ENCODE measurements at regions not wholly inside any gene's neighbourhood (a gene's known extent, or its start where the extent isn't known, plus 50 kb on each side); places are given as distances from the start of the nearest gene placed in this dataset.

- H3K27me3 ChIP-seq (ENCODE audit: control insufficient read depth in 3 of 3, insufficient read depth in 3 of 3, low read length in 3 of 3) = no peaks in the 10 kb centered on the region
- no peak overlapping the region for H3K27ac ChIP-seq (ENCODE audit: low read depth, low read length)
- peaks cover 0 to 3% (median 3%) of the 10 kb centered on the region in 3 donors for H3K9me3 ChIP-seq (ENCODE audit: control insufficient read depth in 3 of 3, low read length in 3 of 3)
- no peak overlapping the region for H3K9ac ChIP-seq (ENCODE audit: low read depth in 1 of 3, low read length in 3 of 3)
- no peaks in the 10 kb centered on the region for H3K36me3 ChIP-seq (ENCODE audit: control insufficient read depth in 3 of 3, insufficient read depth in 3 of 3, low read length in 3 of 3)
- no peaks in the 10 kb centered on the region for H3K4me1 ChIP-seq (ENCODE audit: control insufficient read depth in 3 of 3, insufficient read depth in 3 of 3, low read length in 3 of 3)
- H3K4me3 ChIP-seq (ENCODE audit: low read length in 3 of 3) = no peak overlapping the region
Observed at GRCh38 chr2:125959047-125959446, 696.9 kb upstream of the GYPC start.

- no peaks in the 10 kb centered on the region for H3K36me3 ChIP-seq (ENCODE audit: control insufficient read depth in 3 of 3, insufficient read depth in 3 of 3, low read length in 3 of 3)
- no peak overlapping the region for H3K27ac ChIP-seq (ENCODE audit: low read depth, low read length)
- H3K9ac ChIP-seq (ENCODE audit: low read depth in 1 of 3, low read length in 3 of 3) = no peak overlapping the region
- H3K4me3 ChIP-seq (ENCODE audit: low read length in 3 of 3) = no peak overlapping the region
- H3K27me3 ChIP-seq (ENCODE audit: control insufficient read depth in 3 of 3, insufficient read depth in 3 of 3, low read length in 3 of 3) = no peaks in the 10 kb centered on the region
- H3K9me3 ChIP-seq (ENCODE audit: control insufficient read depth in 3 of 3, low read length in 3 of 3) = no peaks in the 10 kb centered on the region
- no peaks in the 10 kb centered on the region for H3K4me1 ChIP-seq (ENCODE audit: control insufficient read depth in 3 of 3, insufficient read depth in 3 of 3, low read length in 3 of 3)
Observed at GRCh38 chr2:125961739-125962138, 694.2 kb upstream of the GYPC start.

DNA sequence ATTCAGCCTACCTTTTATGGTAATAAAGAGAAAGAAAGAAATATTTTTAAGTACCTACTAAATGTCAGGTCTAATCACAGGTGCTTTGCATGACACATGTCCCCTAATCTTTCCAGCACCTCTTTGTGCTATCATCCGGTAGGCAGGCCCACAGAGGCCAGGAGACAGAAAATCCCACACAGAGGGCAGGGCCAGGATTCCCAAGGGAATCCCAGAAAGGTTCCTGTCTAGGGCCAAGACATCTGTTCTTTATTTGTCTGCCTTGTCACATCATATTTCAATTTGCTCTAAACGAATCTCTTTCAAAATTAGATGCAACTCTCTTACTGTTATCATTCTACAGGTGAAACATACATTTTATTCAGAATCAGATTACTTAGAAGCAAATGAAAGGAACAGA lies 676.1 kb upstream of the GYPC start:
- no peak overlapping the region for H3K27ac ChIP-seq (ENCODE audit: low read depth, low read length)
- no peaks in the 10 kb centered on the region for H3K27me3 ChIP-seq (ENCODE audit: control insufficient read depth in 3 of 3, insufficient read depth in 3 of 3, low read length in 3 of 3)
- H3K36me3 ChIP-seq (ENCODE audit: control insufficient read depth in 3 of 3, insufficient read depth in 3 of 3, low read length in 3 of 3) = no peaks in the 10 kb centered on the region
- H3K9me3 ChIP-seq (ENCODE audit: control insufficient read depth in 3 of 3, low read length in 3 of 3) = no peaks in the 10 kb centered on the region
- no peaks in the 10 kb centered on the region for H3K4me1 ChIP-seq (ENCODE audit: control insufficient read depth in 3 of 3, insufficient read depth in 3 of 3, low read length in 3 of 3)
- no peak overlapping the region for H3K4me3 ChIP-seq (ENCODE audit: low read length in 3 of 3)
- H3K9ac ChIP-seq (ENCODE audit: low read depth in 1 of 3, low read length in 3 of 3) = no peak overlapping the region

GRCh38 chr2:125983364-125983763 lies 672.6 kb upstream of the GYPC start:
- H3K27me3 ChIP-seq (ENCODE audit: control insufficient read depth in 3 of 3, insufficient read depth in 3 of 3, low read length in 3 of 3) = no peaks in the 10 kb centered on the region
- H3K36me3 ChIP-seq (ENCODE audit: control insufficient read depth in 3 of 3, insufficient read depth in 3 of 3, low read length in 3 of 3) = no peaks in the 10 kb centered on the region
- no peak overlapping the region for H3K27ac ChIP-seq (ENCODE audit: low read depth, low read length)
- no peaks in the 10 kb centered on the region for H3K9me3 ChIP-seq (ENCODE audit: control insufficient read depth in 3 of 3, low read length in 3 of 3)
- H3K9ac ChIP-seq (ENCODE audit: low read depth in 1 of 3, low read length in 3 of 3) = no peak overlapping the region
- H3K4me1 ChIP-seq (ENCODE audit: control insufficient read depth in 3 of 3, insufficient read depth in 3 of 3, low read length in 3 of 3) = no peaks in the 10 kb centered on the region
- H3K4me3 ChIP-seq (ENCODE audit: low read length in 3 of 3) = no peak overlapping the region

GRCh38 chr2:126029316-126029715 lies 626.6 kb upstream of the GYPC start:
- no peaks in the 10 kb centered on the region for H3K4me1 ChIP-seq (ENCODE audit: control insufficient read depth in 3 of 3, insufficient read depth in 3 of 3, low read length in 3 of 3)
- H3K9ac ChIP-seq (ENCODE audit: low read depth in 1 of 3, low read length in 3 of 3) = no peak overlapping the region
- no peaks in the 10 kb centered on the region for H3K9me3 ChIP-seq (ENCODE audit: control insufficient read depth in 3 of 3, low read length in 3 of 3)
- H3K36me3 ChIP-seq (ENCODE audit: control insufficient read depth in 3 of 3, insufficient read depth in 3 of 3, low read length in 3 of 3) = no peaks in the 10 kb centered on the region
- H3K27me3 ChIP-seq (ENCODE audit: control insufficient read depth in 3 of 3, insufficient read depth in 3 of 3, low read length in 3 of 3) = no peaks in the 10 kb centered on the region
- H3K27ac ChIP-seq (ENCODE audit: low read depth, low read length) = no peak overlapping the region
- no peak overlapping the region for H3K4me3 ChIP-seq (ENCODE audit: low read length in 3 of 3)

DNA sequence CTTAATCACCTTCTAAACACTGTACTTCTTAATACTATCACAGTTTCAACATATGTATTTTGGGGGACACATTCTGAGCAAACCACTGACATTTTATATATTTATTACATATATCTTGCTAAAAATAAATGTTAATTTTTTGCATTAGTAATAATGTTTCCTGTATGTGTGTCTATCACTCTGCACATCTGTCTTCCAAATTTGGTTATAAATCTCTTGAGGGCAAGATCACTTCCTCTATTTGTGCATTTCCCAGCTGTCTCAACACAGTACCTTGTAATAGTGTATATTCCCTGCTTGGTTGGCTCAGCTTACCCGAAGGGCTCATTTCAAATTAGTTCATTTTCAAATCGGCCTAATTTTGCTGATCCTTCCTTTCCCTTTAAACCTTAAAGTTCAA lies 617.1 kb upstream of the GYPC start:
- Histone ChIP-seq H3K36me3 (ENCODE audit: control insufficient read depth in 3 of 3, insufficient read depth in 3 of 3, low read length in 3 of 3) (no peaks in the 10 kb centered on the region), H3K4me1 (ENCODE audit: control insufficient read depth in 3 of 3, insufficient read depth in 3 of 3, low read length in 3 of 3) (no peaks in the 10 kb centered on the region), H3K27ac (ENCODE audit: low read depth, low read length) (no peak overlapping the region), H3K9ac (ENCODE audit: low read depth in 1 of 3, low read length in 3 of 3) (no peak overlapping the region), H3K4me3 (ENCODE audit: low read length in 3 of 3) (no peak overlapping the region), H3K27me3 (ENCODE audit: control insufficient read depth in 3 of 3, insufficient read depth in 3 of 3, low read length in 3 of 3) (no peaks in the 10 kb centered on the region), H3K9me3 (ENCODE audit: control insufficient read depth in 3 of 3, low read length in 3 of 3) (no peaks in the 10 kb centered on the region)

GRCh38 chr2:126041391-126042047 lies 614.4 kb upstream of the GYPC start:
- Histone ChIP-seq H3K36me3 (ENCODE audit: control insufficient read depth in 3 of 3, insufficient read depth in 3 of 3, low read length in 3 of 3) (no peaks in the 10 kb centered on the region), H3K4me3 (ENCODE audit: low read length in 3 of 3) (no peak overlapping the region), H3K4me1 (ENCODE audit: control insufficient read depth in 3 of 3, insufficient read depth in 3 of 3, low read length in 3 of 3) (no peaks in the 10 kb centered on the region), H3K27ac (ENCODE audit: low read depth, low read length) (no peak overlapping the region), H3K9me3 (ENCODE audit: control insufficient read depth in 3 of 3, low read length in 3 of 3) (no peaks in the 10 kb centered on the region), H3K9ac (ENCODE audit: low read depth in 1 of 3, low read length in 3 of 3) (no peak overlapping the region), H3K27me3 (ENCODE audit: control insufficient read depth in 3 of 3, insufficient read depth in 3 of 3, low read length in 3 of 3) (no peaks in the 10 kb centered on the region)

GRCh38 chr2:126042089-126042488 lies 613.9 kb upstream of the GYPC start:
- H3K36me3 ChIP-seq (ENCODE audit: control insufficient read depth in 3 of 3, insufficient read depth in 3 of 3, low read length in 3 of 3) = no peaks in the 10 kb centered on the region
- no peak overlapping the region for H3K27ac ChIP-seq (ENCODE audit: low read depth, low read length)
- no peaks in the 10 kb centered on the region for H3K4me1 ChIP-seq (ENCODE audit: control insufficient read depth in 3 of 3, insufficient read depth in 3 of 3, low read length in 3 of 3)
- H3K27me3 ChIP-seq (ENCODE audit: control insufficient read depth in 3 of 3, insufficient read depth in 3 of 3, low read length in 3 of 3) = no peaks in the 10 kb centered on the region
- no peaks in the 10 kb centered on the region for H3K9me3 ChIP-seq (ENCODE audit: control insufficient read depth in 3 of 3, low read length in 3 of 3)
- H3K9ac ChIP-seq (ENCODE audit: low read depth in 1 of 3, low read length in 3 of 3) = no peak overlapping the region
- no peak overlapping the region for H3K4me3 ChIP-seq (ENCODE audit: low read length in 3 of 3)

DNA sequence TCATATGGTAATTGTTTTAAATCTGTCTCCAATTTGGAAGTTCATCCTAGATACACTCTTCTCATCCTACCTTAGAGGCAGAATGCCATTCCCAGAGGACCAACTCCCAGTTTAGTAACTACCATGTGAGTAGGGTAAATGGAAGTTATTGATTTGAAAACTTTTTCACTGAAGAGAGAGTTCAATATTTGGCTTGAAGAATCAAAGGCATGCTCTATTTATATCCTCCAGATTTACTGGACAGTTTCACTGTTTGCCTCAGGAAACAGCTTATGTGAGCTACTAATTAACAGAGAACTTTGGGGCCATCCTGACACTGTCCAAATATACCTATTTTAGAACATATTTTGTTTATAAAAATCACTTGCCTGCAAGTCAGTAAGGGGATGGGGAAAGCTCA lies 607.2 kb upstream of the GYPC start:
- Histone ChIP-seq H3K9me3 (ENCODE audit: control insufficient read depth in 3 of 3, low read length in 3 of 3) (no peaks in the 10 kb centered on the region), H3K36me3 (ENCODE audit: control insufficient read depth in 3 of 3, insufficient read depth in 3 of 3, low read length in 3 of 3) (no peaks in the 10 kb centered on the region), H3K4me3 (ENCODE audit: low read length in 3 of 3) (no peak overlapping the region), H3K27me3 (ENCODE audit: control insufficient read depth in 3 of 3, insufficient read depth in 3 of 3, low read length in 3 of 3) (no peaks in the 10 kb centered on the region), H3K27ac (ENCODE audit: low read depth, low read length) (no peak overlapping the region), H3K9ac (ENCODE audit: low read depth in 1 of 3, low read length in 3 of 3) (no peak overlapping the region), H3K4me1 (ENCODE audit: control insufficient read depth in 3 of 3, insufficient read depth in 3 of 3, low read length in 3 of 3) (no peaks in the 10 kb centered on the region)

GRCh38 chr2:126049461-126049860 lies 606.5 kb upstream of the GYPC start:
- Histone ChIP-seq H3K9ac (ENCODE audit: low read depth in 1 of 3, low read length in 3 of 3) (no peak overlapping the region), H3K9me3 (ENCODE audit: control insufficient read depth in 3 of 3, low read length in 3 of 3) (no peaks in the 10 kb centered on the region), H3K4me1 (ENCODE audit: control insufficient read depth in 3 of 3, insufficient read depth in 3 of 3, low read length in 3 of 3) (no peaks in the 10 kb centered on the region), H3K4me3 (ENCODE audit: low read length in 3 of 3) (no peak overlapping the region), H3K27ac (ENCODE audit: low read depth, low read length) (no peak overlapping the region), H3K36me3 (ENCODE audit: control insufficient read depth in 3 of 3, insufficient read depth in 3 of 3, low read length in 3 of 3) (no peaks in the 10 kb centered on the region), H3K27me3 (ENCODE audit: control insufficient read depth in 3 of 3, insufficient read depth in 3 of 3, low read length in 3 of 3) (no peaks in the 10 kb centered on the region)
